ENCODE measurements at regions not wholly inside any gene's neighbourhood (a gene's known extent, or its start where the extent isn't known, plus 50 kb on each side); places are given as distances from the start of the nearest gene placed in this dataset.

- TF ChIP-seq CTCF (IDR thresholded peaks at IDR 0.05) (no peak), EZH2 (IDR thresholded peaks at IDR 0.05; ENCODE audit: borderline replicate concordance, insufficient read depth, low read depth, low read length, poor library complexity, severe bottlenecking) (no peak)
Observed at GRCh38 chr7:12947465-12947864, 260.0 kb downstream of the ARL4A start.
